Osteoblast (primary cell): ENCODE measurements at regions not wholly inside any gene's neighbourhood (a gene's known extent, or its start where the extent isn't known, plus 50 kb on each side); places are given as distances from the start of the nearest gene placed in this dataset.

ENCODE experiments used
- DNase-seq: peaks from one replicate; pipeline ENCODE4 v3.0.0; 2011; ENCODE audit warnings: low spot score, mixed read lengths; ENCODE audit not compliant: insufficient read length; ENCODE audit errors: missing footprints
- H2AFZ ChIP-seq: 2 replicates; pipeline ENCODE4 v1.6.0; 2011; ENCODE audit warnings: mild to moderate bottlenecking, low read length
- H3K27ac ChIP-seq: 2 replicates; pipeline ENCODE4 v1.5.1; 2011; ENCODE audit warnings: mild to moderate bottlenecking, low read depth, low read length, moderate library complexity
- H3K27me3 ChIP-seq: 2 replicates; pipeline ENCODE4 v1.6.0; 2012; ENCODE audit warnings: mild to moderate bottlenecking, control low read depth, inconsistent platforms, low read length, moderate library complexity; ENCODE audit not compliant: insufficient read depth
- H3K36me3 ChIP-seq: 2 replicates; pipeline ENCODE4 v1.5.1; 2011; ENCODE audit warnings: mild to moderate bottlenecking, low read length, control low read depth, moderate library complexity; ENCODE audit not compliant: insufficient read depth
- H3K4me1 ChIP-seq: 2 replicates; pipeline ENCODE4 v1.5.1; 2011; ENCODE audit warnings: mild to moderate bottlenecking, low read length, control low read depth, moderate library complexity; ENCODE audit not compliant: insufficient read depth
- H3K4me2 ChIP-seq: 2 replicates; pipeline ENCODE4 v1.6.0; 2011; ENCODE audit warnings: mild to moderate bottlenecking, low read length; ENCODE audit not compliant: insufficient read depth
- H3K4me3 ChIP-seq: fragments of 200-600 bp; sonication (generic); 3 replicates; pipeline ENCODE4 v1.5.1; 2012; ENCODE audit warnings: mild to moderate bottlenecking, low read length, inconsistent platforms; ENCODE audit not compliant: insufficient read depth
- H3K79me2 ChIP-seq: 2 replicates; pipeline ENCODE4 v1.6.0; 2012; ENCODE audit warnings: mild to moderate bottlenecking, low read length, control low read depth, inconsistent platforms; ENCODE audit not compliant: insufficient read depth
- H3K9me3 ChIP-seq: 2 replicates; pipeline ENCODE4 v1.5.1; 2011; ENCODE audit warnings: low read depth, low read length, control low read depth
- H4K20me1 ChIP-seq: 2 replicates; pipeline ENCODE4 v1.6.0; 2012; ENCODE audit warnings: mild to moderate bottlenecking, low read length, control low read depth; ENCODE audit not compliant: insufficient read depth
- CTCF ChIP-seq: IDR thresholded peaks from 2 replicates; pipeline ENCODE4 v1.5.1; 2011; ENCODE audit warnings: mild to moderate bottlenecking, low read depth, low read length, moderate library complexity; ENCODE audit errors: extremely low read depth

DNA sequence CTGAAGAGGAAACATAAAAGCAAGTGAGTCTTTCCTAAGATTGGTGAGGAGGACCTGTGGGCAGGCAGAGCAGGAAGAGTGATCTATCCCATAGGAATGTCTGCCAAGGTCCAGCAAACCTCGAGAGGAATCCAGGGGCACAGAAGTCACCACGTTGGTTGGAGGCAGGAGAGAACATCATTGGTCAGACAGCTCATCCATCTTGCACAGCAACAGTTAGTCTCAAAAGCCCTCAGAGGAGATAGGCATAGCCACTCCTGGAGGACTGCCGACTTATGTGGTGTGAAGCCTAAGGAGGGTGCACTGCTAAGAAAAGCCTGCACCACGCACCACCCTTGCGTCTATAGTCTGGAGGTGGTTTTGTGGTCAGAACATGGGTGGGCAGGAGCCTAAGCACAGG lies 109.1 kb downstream of the RASSF10 start:
- Histone ChIP-seq H3K27ac (peak overlapping the region; percentile 85), H2AFZ (no peak overlapping the region), H3K79me2 (no peaks in the 10 kb centered on the region), H3K4me1 (peaks cover 54% of the 10 kb centered on the region), H4K20me1 (no peaks in the 10 kb centered on the region), H3K4me2 (peak overlapping the region; percentile 37), H3K27me3 (no peaks in the 10 kb centered on the region), H3K4me3 (peak overlapping the region; percentile 0), H3K36me3 (no peaks in the 10 kb centered on the region), H3K9me3 (no peaks in the 10 kb centered on the region)
- DNase-seq = peak; percentile 86
- no peak for TF ChIP-seq CTCF

GRCh38 chr11:13118650-13119049 lies 109.5 kb downstream of the RASSF10 start:
- no peak overlapping the region for H2AFZ ChIP-seq
- no peaks in the 10 kb centered on the region for H3K27me3 ChIP-seq
- peak overlapping the region; percentile 37 for H3K4me2 ChIP-seq
- H3K79me2 ChIP-seq = no peaks in the 10 kb centered on the region
- peaks cover 54% of the 10 kb centered on the region for H3K4me1 ChIP-seq
- no peaks in the 10 kb centered on the region for H3K9me3 ChIP-seq
- peak overlapping the region; percentile 85 for H3K27ac ChIP-seq
- no peaks in the 10 kb centered on the region for H3K36me3 ChIP-seq
- H4K20me1 ChIP-seq = no peaks in the 10 kb centered on the region
- peak; percentile 34 for DNase-seq
- H3K4me3 ChIP-seq = peak overlapping the region; percentile 0
- no peak for TF ChIP-seq CTCF

DNA sequence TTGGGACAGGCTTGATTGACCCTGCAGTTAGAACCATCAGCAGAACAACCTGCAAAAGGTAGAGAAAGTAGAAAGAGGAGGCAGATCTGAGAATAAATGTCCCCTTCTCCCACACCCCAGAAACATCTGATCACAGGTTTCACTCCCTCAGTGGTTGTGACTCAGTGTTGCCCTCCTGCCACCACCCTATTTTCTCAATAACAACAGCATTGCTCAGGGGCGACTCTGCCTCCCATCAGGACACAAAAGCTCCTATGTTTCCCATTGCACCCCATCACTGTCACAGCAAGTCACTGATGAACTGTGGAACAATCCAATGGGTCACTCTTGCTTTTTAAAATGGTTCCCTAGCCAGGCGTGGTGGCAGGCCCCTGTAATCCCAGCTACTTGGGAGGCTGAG lies 110.2 kb downstream of the RASSF10 start:
- Histone ChIP-seq H3K4me3 (no peak overlapping the region), H4K20me1 (no peaks in the 10 kb centered on the region), H3K9me3 (no peaks in the 10 kb centered on the region), H3K4me2 (peak overlapping the region; percentile 2), H3K27me3 (no peaks in the 10 kb centered on the region), H2AFZ (peak overlapping the region; percentile 22), H3K4me1 (peaks cover 54% of the 10 kb centered on the region), H3K79me2 (no peaks in the 10 kb centered on the region), H3K27ac (peak overlapping the region; percentile 85), H3K36me3 (no peaks in the 10 kb centered on the region)
- DNase-seq = no peak
- TF ChIP-seq CTCF = no peak

- no peaks in the 10 kb centered on the region for H3K27me3 ChIP-seq
- DNase-seq = no peak
- no peaks in the 10 kb centered on the region for H3K9me3 ChIP-seq
- H4K20me1 ChIP-seq = no peaks in the 10 kb centered on the region
- peaks cover 54% of the 10 kb centered on the region for H3K4me1 ChIP-seq
- no peak for TF ChIP-seq CTCF
- H3K79me2 ChIP-seq = no peaks in the 10 kb centered on the region
- no peak overlapping the region for H3K4me3 ChIP-seq
- peak overlapping the region; percentile 85 for H3K27ac ChIP-seq
- no peaks in the 10 kb centered on the region for H3K36me3 ChIP-seq
- peak overlapping the region; percentile 5 for H2AFZ ChIP-seq
- H3K4me2 ChIP-seq = peak overlapping the region; percentile 37
Observed at GRCh38 chr11:13119941-13120520, 110.9 kb downstream of the RASSF10 start.
